T-cell (primary cell): ENCODE measurements at regions not wholly inside any gene's neighbourhood (a gene's known extent, or its start where the extent isn't known, plus 50 kb on each side); places are given as distances from the start of the nearest gene placed in this dataset.
"Not testable (repeated sequence)": the region's sequence is repeated elsewhere in the genome, so short reads cannot be mapped to it uniquely, and the experiment has no call there.

Source experiments
- ATAC-seq, 4 experiments: fragments of 200-7000 bp in 3 of 4; fragments of 150-1000 bp in 1 of 4; cut with Tn5 transposase; replicated peaks in 1 of 4; 1 replicate in 3 of 4; 2 replicates in 1 of 4; pipeline ENCODE4 v1.10.0; 2021; ENCODE audit warnings: moderate library complexity in 3 of 4, mild to moderate bottlenecking in 2 of 4, moderate number of reproducible peaks in 1 of 4
- CTCF ChIA-PET, 2 donors: fragments of 300-600 bp; sonication (Branson Sonifier 250); formaldehyde crosslinking; loops; one replicate each; lab custom pipeline; 2022; ENCODE audit warnings: antibody characterized with exemption in 2 of 2; lab: Charles Lee
- POLR2A ChIA-PET, 2 donors: fragments of 300-600 bp; sonication (Branson Sonifier 250); formaldehyde crosslinking; loops; one replicate each; lab custom pipeline; 2022; ENCODE audit warnings: antibody characterized with exemption in 2 of 2; lab: Charles Lee
- DNase-seq, 35 experiments: peaks; one replicate each; pipeline versions ENCODE4 v3.0.0 to v3.0.0-alpha.2; 2013 to 2023
- H3K27ac ChIP-seq: one replicate; pipeline ENCODE4 v1.5.1; 2013; ENCODE audit warnings: low read length
- H3K27me3 ChIP-seq, 2 experiments: replicated peaks in 1 of 2; 1 replicate in 1 of 2; 2 replicates in 1 of 2; pipeline versions ENCODE4 v1.6.1 to v1.7.0; 2013; ENCODE audit warnings: low read length in 1 of 2, mixed read lengths in 1 of 2; ENCODE audit not compliant: control insufficient read depth in 2 of 2, insufficient read depth in 2 of 2; ENCODE audit errors: extremely low read depth in 1 of 2
- H3K36me3 ChIP-seq, 2 donors: 1 replicate in 1 of 2; 2 replicates in 1 of 2; pipeline versions ENCODE4 v1.6.1 to v1.7.0; 2013; ENCODE audit warnings: low read length in 1 of 2; ENCODE audit not compliant: control insufficient read depth in 2 of 2, insufficient read depth in 1 of 2; ENCODE audit errors: extremely low read depth in 1 of 2
- H3K4me1 ChIP-seq, 2 experiments: 1 replicate in 1 of 2; 2 replicates in 1 of 2; pipeline versions ENCODE4 v1.6.1 to v1.7.0; 2013; ENCODE audit warnings: low read length in 2 of 2, mixed read lengths in 1 of 2; ENCODE audit not compliant: insufficient read depth in 2 of 2, control insufficient read depth in 1 of 2; ENCODE audit errors: extremely low read depth in 1 of 2
- H3K4me3 ChIP-seq, 2 donors: 1 replicate in 1 of 2; 2 replicates in 1 of 2; pipeline versions ENCODE4 v1.5.1 to v1.7.0; 2013; ENCODE audit warnings: mild to moderate bottlenecking in 2 of 2, low read length in 1 of 2, moderate library complexity in 1 of 2; ENCODE audit not compliant: control insufficient read depth in 1 of 2; ENCODE audit errors: extremely low read depth in 1 of 2
- H3K9me3 ChIP-seq: 2 replicates; pipeline ENCODE4 v1.7.0; 2013
- H3K27ac Mint-ChIP-seq, 2 donors: one replicate each; pipeline ENCODE4 v1.8.0; 2020 to 2021; ENCODE audit warnings: mild to moderate bottlenecking in 2 of 2, mixed read lengths in 2 of 2
- H3K27me3 Mint-ChIP-seq, 2 donors: one replicate each; pipeline ENCODE4 v1.8.0; 2021 to 2022; ENCODE audit warnings: mixed read lengths in 2 of 2
- H3K36me3 Mint-ChIP-seq: one replicate; pipeline ENCODE4 v1.8.0; 2021; ENCODE audit warnings: mixed read lengths
- H3K4me1 Mint-ChIP-seq, 3 donors: one replicate each; pipeline ENCODE4 v1.8.0; 2020 to 2022; ENCODE audit warnings: mixed read lengths in 3 of 3, mild to moderate bottlenecking in 1 of 3
- H3K4me3 Mint-ChIP-seq, 3 donors: one replicate each; pipeline ENCODE4 v1.8.0; 2020 to 2022; ENCODE audit warnings: mild to moderate bottlenecking in 3 of 3, mixed read lengths in 3 of 3, moderate library complexity in 3 of 3
- H3K9me3 Mint-ChIP-seq, 3 donors: one replicate each; pipeline ENCODE4 v1.8.0; 2020 to 2022; ENCODE audit warnings: mixed read lengths in 3 of 3
- WGBS: methylation state at CpG from one replicate; pipeline ENCODE4 v1.1.5; 2013; ENCODE audit warnings: missing lambda C conversion rate; ENCODE audit not compliant: insufficient coverage; 5-methylcytosine and 5-hydroxymethylcytosine counted together

DNA sequence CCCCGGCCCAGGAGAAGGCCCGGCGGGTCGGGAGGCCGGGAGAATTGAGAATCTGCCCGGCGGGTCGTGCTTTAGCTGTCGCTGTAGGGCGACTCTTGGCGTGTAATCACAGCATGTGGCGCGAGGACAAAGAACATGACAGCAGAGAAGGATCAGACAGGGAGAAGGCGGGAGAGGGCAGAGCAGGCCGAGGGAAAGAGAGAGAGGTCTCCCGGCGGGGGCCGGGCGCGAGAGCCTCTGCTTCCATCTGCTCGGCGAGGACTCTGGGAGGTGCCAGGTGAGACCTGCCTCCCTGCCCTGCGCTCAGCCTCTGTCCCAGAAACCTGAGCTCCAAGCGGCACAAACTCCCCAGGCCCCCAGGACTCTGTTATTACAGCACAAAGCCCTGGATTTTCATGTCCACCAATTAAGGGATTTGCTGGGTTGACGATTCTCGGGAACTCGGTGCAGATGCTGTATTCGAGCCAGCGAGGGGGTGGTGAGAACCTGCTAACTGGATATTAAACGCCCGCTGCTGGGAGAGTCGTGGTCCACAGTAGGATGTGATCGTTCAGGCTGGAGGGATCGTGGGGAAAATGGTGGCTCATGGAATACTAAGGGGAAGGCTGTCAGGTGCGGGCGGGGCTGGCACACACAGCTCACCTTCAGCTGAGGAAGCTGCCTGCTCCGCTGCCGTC lies 172.0 kb upstream of the CIBAR2 start:
- no peaks in the 10 kb centered on the region for H3K4me1 Mint-ChIP-seq
- ChIA-PET POLR2A (no interaction called here), CTCF (no interaction called here)

DNA sequence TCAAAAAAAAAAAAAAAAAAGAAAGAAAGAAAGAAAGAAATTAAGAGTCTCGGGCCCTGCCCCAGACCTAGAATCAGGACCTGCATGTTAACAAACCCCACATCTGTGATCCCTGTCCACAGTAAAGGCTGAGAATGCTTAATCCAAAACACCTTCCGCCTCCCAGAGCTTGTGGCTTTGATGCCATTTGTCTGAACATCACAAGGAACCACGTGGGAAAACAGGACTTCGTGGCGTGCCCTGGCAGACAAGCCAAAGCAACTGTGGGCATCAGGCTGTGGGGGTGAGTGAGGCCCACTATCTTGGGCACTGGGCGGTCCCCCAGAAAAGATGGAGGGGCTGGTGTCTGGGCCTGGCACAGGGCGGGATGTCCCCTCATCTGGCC lies 173.4 kb upstream of the CIBAR2 start:
- ChIA-PET POLR2A (no interaction called here), CTCF (no interaction called here)
- Mint-ChIP-seq H3K9me3 (no peaks in the 10 kb centered on the region), H3K36me3 (no peaks in the 10 kb centered on the region), H3K27ac (no peak overlapping the region), H3K27me3 (peaks cover 0 to 2% of the 10 kb centered on the region in 2 donors), H3K4me3 (no peak overlapping the region), H3K4me1 (no peaks in the 10 kb centered on the region)
- WGBS = 73% methylated on average over 2 of the region's 7 CpGs
- Histone ChIP-seq H3K27me3 (peaks cover 0 to 6% of the 10 kb centered on the region in 2 experiments), H3K36me3 (no peaks in the 10 kb centered on the region), H3K4me1 (no peaks in the 10 kb centered on the region), H3K9me3 (no peaks in the 10 kb centered on the region), H3K4me3 (no peak overlapping the region), H3K27ac (no peak overlapping the region)
- ATAC-seq (no peak), DNase-seq (no peak)

More for the DNA sequence above, 172.0 kb upstream of the CIBAR2 start:
- Histone ChIP-seq H3K4me3 (no peak overlapping the region), H3K4me1 (no peaks in the 10 kb centered on the region), H3K36me3 (no peaks in the 10 kb centered on the region), H3K27ac (no peak overlapping the region), H3K27me3 (peaks cover 0 to 6% of the 10 kb centered on the region in 2 experiments), H3K9me3 (no peaks in the 10 kb centered on the region)
- 85% methylated on average over 37 of the region's 38 CpGs for WGBS
- no peak for DNase-seq
- Mint-ChIP-seq H3K36me3 (no peaks in the 10 kb centered on the region), H3K27me3 (peaks cover 0 to 2% of the 10 kb centered on the region in 2 donors), H3K9me3 (no peaks in the 10 kb centered on the region), H3K27ac (no peak overlapping the region), H3K4me3 (no peak overlapping the region)
- ATAC-seq = no peak

DNA sequence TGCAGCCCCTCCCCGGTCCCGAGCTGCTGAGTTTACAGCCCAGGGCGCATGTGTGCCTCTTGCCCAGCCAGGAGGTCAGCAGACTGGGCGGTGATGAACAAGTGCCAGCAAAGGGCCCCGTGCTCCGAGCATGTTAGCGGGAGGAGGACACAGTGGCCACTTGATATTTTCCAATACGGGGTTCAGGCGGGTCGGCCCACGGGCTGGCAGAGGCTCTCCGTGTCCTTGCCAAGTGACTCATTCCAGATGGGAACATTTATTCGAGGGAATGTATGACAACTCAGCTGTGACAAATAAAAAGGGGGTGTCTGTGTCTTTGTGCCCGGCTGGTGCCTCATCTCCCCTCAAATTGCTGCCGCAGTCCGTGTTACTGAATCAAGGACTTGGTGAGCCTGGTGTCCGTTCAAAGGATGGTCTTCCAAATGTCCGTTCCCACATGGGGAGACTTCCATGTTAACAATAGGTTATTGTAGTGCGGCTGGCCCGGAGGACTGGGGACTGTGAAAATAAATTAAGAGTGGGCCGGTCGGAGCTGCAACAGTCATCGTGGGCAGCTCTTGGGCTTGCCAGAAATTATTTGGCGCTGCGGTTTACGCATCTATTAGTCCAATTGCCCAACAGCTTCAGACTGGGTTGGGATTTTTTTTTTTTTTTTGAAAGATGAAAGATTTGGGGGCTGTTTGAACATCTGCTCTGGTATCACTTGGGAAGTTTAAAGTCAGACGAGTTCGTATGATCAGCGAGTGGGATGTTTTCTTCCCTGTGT lies 174.0 kb upstream of the CIBAR2 start:
- Mint-ChIP-seq H3K4me3 (no peak overlapping the region), H3K9me3 (no peaks in the 10 kb centered on the region), H3K4me1 (no peaks in the 10 kb centered on the region), H3K36me3 (no peaks in the 10 kb centered on the region), H3K27me3 (peaks cover 0 to 2% of the 10 kb centered on the region in 2 donors), H3K27ac (no peak overlapping the region)
- 90% methylated on average over 27 of the region's 29 CpGs for WGBS
- Histone ChIP-seq H3K36me3 (no peaks in the 10 kb centered on the region), H3K4me3 (no peak overlapping the region), H3K4me1 (no peaks in the 10 kb centered on the region), H3K27ac (no peak overlapping the region), H3K27me3 (peaks cover 0 to 12% of the 10 kb centered on the region in 2 experiments), H3K9me3 (no peaks in the 10 kb centered on the region)
- DNase-seq = no peak
- no peak for ATAC-seq
- ChIA-PET CTCF (interaction anchor here in 1 of 2 donors (0.6 to 0.7 kb wide), 2 partner anchors 49 to 181 kb away, joined by 3 to 6 read pairs; no protein-coding TSS in a partner anchor), POLR2A (no interaction called here)

DNA sequence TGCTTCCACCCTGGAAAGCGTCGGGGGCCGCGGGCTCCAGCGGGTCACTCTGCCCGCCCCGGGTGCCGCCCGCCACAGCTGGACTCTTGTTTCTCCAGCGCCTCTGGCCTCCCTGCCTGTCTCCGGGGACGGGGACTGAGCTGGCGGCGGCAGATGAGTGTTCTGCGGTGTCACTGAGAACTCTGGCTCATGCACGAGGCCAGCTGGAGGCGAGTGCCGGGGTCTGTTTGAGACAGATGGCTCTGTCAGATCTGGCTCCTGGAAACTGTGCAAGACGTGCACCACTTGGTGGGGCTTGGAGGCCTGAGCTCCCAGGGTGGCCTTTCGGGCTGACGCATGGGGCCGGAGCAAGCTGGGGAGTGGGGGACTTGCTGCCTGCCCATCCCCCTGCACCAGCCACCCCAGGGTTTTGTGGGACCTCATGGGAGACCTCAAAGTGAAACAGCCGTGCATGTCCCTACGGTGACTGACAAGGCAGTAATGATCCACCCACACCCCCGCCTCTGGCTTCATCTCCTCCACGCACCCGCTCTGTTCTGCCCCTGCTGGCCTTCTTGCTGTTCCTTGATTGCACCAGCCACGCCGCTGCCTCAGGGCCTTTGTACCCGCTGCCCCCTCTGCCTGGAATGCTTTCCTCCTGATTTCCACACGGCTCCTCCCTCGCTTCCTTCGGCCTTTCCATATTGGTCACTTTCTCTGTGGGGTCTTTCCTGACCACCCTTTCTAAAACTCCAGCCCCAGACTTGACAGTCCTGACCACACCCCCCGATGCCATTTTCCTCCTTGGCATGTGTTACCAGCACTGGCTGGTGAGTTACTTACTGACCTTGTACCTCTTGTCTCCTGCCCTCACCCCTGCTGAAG lies 174.9 kb upstream of the CIBAR2 start:
- Histone ChIP-seq H3K27ac (no peak overlapping the region), H3K4me3 (no peak overlapping the region), H3K36me3 (no peaks in the 10 kb centered on the region), H3K27me3 (peaks cover 0 to 12% of the 10 kb centered on the region in 2 experiments), H3K9me3 (no peaks in the 10 kb centered on the region), H3K4me1 (no peaks in the 10 kb centered on the region)
- ATAC-seq = no peak
- CTCF ChIA-PET = no interaction called here
- Mint-ChIP-seq H3K4me3 (no peak overlapping the region), H3K9me3 (no peaks in the 10 kb centered on the region), H3K36me3 (no peaks in the 10 kb centered on the region), H3K27me3 (peaks cover 0 to 2% of the 10 kb centered on the region in 2 donors), H3K4me1 (no peaks in the 10 kb centered on the region), H3K27ac (no peak overlapping the region)
- POLR2A ChIA-PET = no interaction called here
- DNase-seq = no peak
- 90% methylated on average over 34 of the region's 34 CpGs for WGBS

DNA sequence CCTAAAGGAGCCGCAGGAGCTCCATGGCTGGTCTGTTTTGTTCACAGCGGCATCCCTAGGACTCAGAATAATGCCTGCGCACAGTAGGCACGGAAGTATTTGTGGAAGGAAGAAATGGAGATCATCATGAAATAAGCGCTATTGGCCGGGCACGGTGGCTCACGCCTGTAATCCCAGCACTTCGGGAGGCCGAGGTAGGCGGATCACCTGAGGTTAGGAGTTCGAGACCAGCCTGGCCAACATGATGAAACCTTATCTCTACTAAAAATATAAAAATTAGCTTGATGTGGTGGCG lies 175.5 kb upstream of the CIBAR2 start:
- H3K4me1 Mint-ChIP-seq, H3K9me3 Mint-ChIP-seq, H3K27ac ChIP-seq, POLR2A ChIA-PET, H3K4me3 ChIP-seq, ATAC-seq, H3K9me3 ChIP-seq, H3K36me3 Mint-ChIP-seq, H3K27ac Mint-ChIP-seq, H3K4me3 Mint-ChIP-seq, H3K36me3 ChIP-seq, H3K4me1 ChIP-seq, DNase-seq, CTCF ChIA-PET, H3K27me3 Mint-ChIP-seq: not testable (repeated sequence)
- WGBS = 95% methylated on average over 3 of the region's 13 CpGs
- peaks cover 0 to 12% of the 10 kb centered on the region in 2 experiments for H3K27me3 ChIP-seq

DNA sequence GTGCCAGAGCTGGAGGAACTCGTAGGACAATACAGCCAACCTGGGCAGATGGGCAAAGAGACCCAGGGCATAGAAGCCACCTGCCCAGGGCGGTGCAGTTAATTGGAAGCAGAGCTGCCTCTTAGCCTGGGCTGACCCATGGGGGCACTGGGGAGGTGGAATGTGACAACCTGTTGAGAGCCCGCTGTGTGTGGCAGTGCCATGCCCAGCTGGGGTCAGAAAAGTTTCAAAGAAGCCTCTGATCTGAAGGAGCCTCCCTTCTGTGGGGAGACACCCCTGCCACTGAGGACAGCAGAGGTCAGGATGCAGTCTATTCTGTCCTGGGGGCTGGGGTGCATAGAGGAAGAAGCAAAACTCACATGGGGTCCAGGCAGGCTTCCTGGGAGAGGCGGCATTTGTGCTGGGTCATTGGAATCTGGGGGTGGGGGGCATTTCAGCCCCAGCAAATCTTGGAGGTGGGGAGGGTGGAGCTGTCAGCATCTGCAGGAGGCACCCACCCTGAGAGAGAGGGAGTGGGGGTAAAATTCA lies 176.1 kb upstream of the CIBAR2 start:
- no peak for ATAC-seq
- Mint-ChIP-seq H3K4me3 (no peak overlapping the region), H3K27ac (no peak overlapping the region), H3K4me1 (no peaks in the 10 kb centered on the region), H3K9me3 (no peaks in the 10 kb centered on the region), H3K27me3 (peaks cover 0 to 2% of the 10 kb centered on the region in 2 donors), H3K36me3 (no peaks in the 10 kb centered on the region)
- CTCF ChIA-PET = no interaction called here
- H3K4me3 ChIP-seq = no peak overlapping the region
- no peaks in the 10 kb centered on the region for H3K4me1 ChIP-seq
- no peak overlapping the region for H3K27ac ChIP-seq
- no peaks in the 10 kb centered on the region for H3K9me3 ChIP-seq
- 70% methylated on average over 4 of the region's 4 CpGs for WGBS
- POLR2A ChIA-PET = no interaction called here
- H3K36me3 ChIP-seq = no peaks in the 10 kb centered on the region
- no peak for DNase-seq
- peaks cover 0 to 10% of the 10 kb centered on the region in 2 experiments for H3K27me3 ChIP-seq
